H9 (cell line): ENCODE measurements at regions not wholly inside any gene's neighbourhood (a gene's known extent, or its start where the extent isn't known, plus 50 kb on each side); places are given as distances from the start of the nearest gene placed in this dataset.

ENCODE experiments used
- DNase-seq: peaks from one replicate; pipeline ENCODE4 v3.0.0-alpha.2; 2017
- H2AFZ ChIP-seq: one replicate; pipeline ENCODE4 v1.6.1; 2013; ENCODE audit warnings: mild to moderate bottlenecking, low read length, control low read depth, moderate library complexity
- H2AK5ac ChIP-seq: 2 replicates; pipeline ENCODE4 v1.6.1; 2013; ENCODE audit warnings: low read length, control low read depth, mixed read lengths; ENCODE audit not compliant: insufficient read length
- H2BK120ac ChIP-seq: one replicate; pipeline ENCODE4 v1.6.1; 2013; ENCODE audit warnings: low read depth, mild to moderate bottlenecking, low read length, control low read depth, inconsistent platforms; ENCODE audit not compliant: poor library complexity, severe bottlenecking
- H2BK12ac ChIP-seq: 2 replicates; pipeline ENCODE4 v1.6.1; 2013; ENCODE audit warnings: low read length, control low read depth, mixed read lengths, low read depth; ENCODE audit not compliant: insufficient read length
- H2BK15ac ChIP-seq: 2 replicates; pipeline ENCODE4 v1.6.1; 2013; ENCODE audit warnings: low read depth, low read length, control low read depth
- H2BK20ac ChIP-seq: one replicate; pipeline ENCODE4 v1.6.1; 2013; ENCODE audit warnings: low read depth, mild to moderate bottlenecking, low read length, control low read depth, inconsistent platforms; ENCODE audit not compliant: poor library complexity, severe bottlenecking
- H2BK5ac ChIP-seq: 2 replicates; pipeline ENCODE4 v1.6.1; 2013; ENCODE audit warnings: low read length, control low read depth, mixed read lengths; ENCODE audit not compliant: insufficient read length
- H3K14ac ChIP-seq: 2 replicates; pipeline ENCODE4 v1.6.1; 2013; ENCODE audit warnings: low read length, control low read depth; ENCODE audit not compliant: insufficient read depth
- H3K18ac ChIP-seq: 2 replicates; pipeline ENCODE4 v1.6.1; 2013; ENCODE audit warnings: low read depth, mild to moderate bottlenecking, mixed read lengths, low read length, control low read depth; ENCODE audit not compliant: insufficient read length
- H3K23ac ChIP-seq: 2 replicates; pipeline ENCODE4 v1.6.1; 2013; ENCODE audit warnings: low read length, control low read depth, mixed read lengths, low read depth; ENCODE audit not compliant: insufficient read length
- H3K23me2 ChIP-seq: 2 replicates; pipeline ENCODE4 v1.6.1; 2013; ENCODE audit warnings: low read depth, mild to moderate bottlenecking, mixed read lengths, low read length, control low read depth; ENCODE audit not compliant: insufficient read length, poor library complexity, severe bottlenecking
- H3K27ac ChIP-seq: 2 replicates; pipeline ENCODE4 v1.5.1; 2013; ENCODE audit warnings: low read length, control low read depth, mixed read lengths, low read depth; ENCODE audit not compliant: insufficient read length
- H3K27me3 ChIP-seq: 2 replicates; pipeline ENCODE4 v1.6.1; 2013; ENCODE audit warnings: low read length, control low read depth, inconsistent platforms; ENCODE audit not compliant: insufficient read depth
- H3K4ac ChIP-seq: 2 replicates; pipeline ENCODE4 v1.6.1; 2013; ENCODE audit warnings: low read depth, mild to moderate bottlenecking, control low read depth, inconsistent platforms, low read length, moderate library complexity
- H3K4me1 ChIP-seq: 2 replicates; pipeline ENCODE4 v1.6.1; 2013; ENCODE audit warnings: low read length, control low read depth, inconsistent platforms; ENCODE audit not compliant: insufficient read depth
- H3K4me2 ChIP-seq: 2 replicates; pipeline ENCODE4 v1.6.1; 2013; ENCODE audit warnings: low read length, control low read depth, mixed read lengths; ENCODE audit not compliant: insufficient read length, insufficient read depth
- H3K56ac ChIP-seq: 2 replicates; pipeline ENCODE4 v1.6.1; 2013; ENCODE audit warnings: low read depth, mild to moderate bottlenecking, mixed read lengths, low read length, control low read depth; ENCODE audit not compliant: insufficient read length
- H3K79me1 ChIP-seq: 2 replicates; pipeline ENCODE4 v1.6.1; 2013; ENCODE audit warnings: low read depth, mild to moderate bottlenecking, moderate library complexity, low read length, control low read depth, inconsistent platforms; ENCODE audit not compliant: insufficient read depth, poor library complexity, severe bottlenecking
- H3K79me2 ChIP-seq: 2 replicates; pipeline ENCODE4 v1.6.1; 2013; ENCODE audit warnings: low read length, control low read depth, inconsistent platforms; ENCODE audit not compliant: insufficient read depth
- H3K9ac ChIP-seq: 2 replicates; pipeline ENCODE4 v1.6.1; 2013; ENCODE audit warnings: low read length, control low read depth, mixed read lengths; ENCODE audit not compliant: insufficient read length; ENCODE audit errors: extremely low read depth
- H3K9me3 ChIP-seq: one replicate; pipeline ENCODE4 v1.6.1; 2013; ENCODE audit warnings: low read depth, low read length, inconsistent platforms; ENCODE audit not compliant: control insufficient read depth
- H3T11ph ChIP-seq: one replicate; pipeline ENCODE4 v1.6.1; 2013; ENCODE audit warnings: mild to moderate bottlenecking, low read length, control low read depth, inconsistent platforms
- H4K20me1 ChIP-seq: one replicate; pipeline ENCODE4 v1.6.1; 2013; ENCODE audit not compliant: control insufficient read depth, insufficient read length, insufficient read depth
- H4K5ac ChIP-seq: 2 replicates; pipeline ENCODE4 v1.6.1; 2013; ENCODE audit warnings: low read depth, mild to moderate bottlenecking, mixed read lengths, low read length, control low read depth; ENCODE audit not compliant: insufficient read length
- H4K8ac ChIP-seq: replicated peaks from 2 replicates; pipeline ENCODE4 v1.6.1; 2013; ENCODE audit warnings: low read length, control low read depth, mixed read lengths, low read depth; ENCODE audit not compliant: insufficient read length
- H4K91ac ChIP-seq: 2 replicates; pipeline ENCODE4 v1.6.1; 2013; ENCODE audit warnings: low read depth, mild to moderate bottlenecking, moderate library complexity, mixed read lengths, low read length, control low read depth; ENCODE audit not compliant: insufficient read length
- H3K27ac Mint-ChIP-seq, 3 experiments: 2 replicates in 2 of 3; 3 replicates in 1 of 3; pipeline ENCODE4 v1.8.0; 2020 to 2021; ENCODE audit warnings: mixed read lengths in 3 of 3, mild to moderate bottlenecking in 1 of 3, moderate library complexity in 1 of 3
- H3K27me3 Mint-ChIP-seq: 2 replicates; pipeline ENCODE4 v1.8.0; 2021; ENCODE audit warnings: low read depth, mild to moderate bottlenecking, moderate library complexity, mixed read lengths
- H3K36me3 Mint-ChIP-seq, 3 experiments: 2 replicates in 2 of 3; 3 replicates in 1 of 3; pipeline ENCODE4 v1.8.0; 2020 to 2021; ENCODE audit warnings: low read depth in 3 of 3, mixed read lengths in 3 of 3; ENCODE audit not compliant: insufficient read depth in 1 of 3
- H3K4me1 Mint-ChIP-seq, 2 experiments: 2 replicates each; pipeline ENCODE4 v1.8.0; 2020; ENCODE audit warnings: mixed read lengths in 2 of 2
- H3K4me3 Mint-ChIP-seq, 2 experiments: 2 replicates in 1 of 2; 3 replicates in 1 of 2; pipeline ENCODE4 v1.8.0; 2020 to 2021; ENCODE audit warnings: mild to moderate bottlenecking in 2 of 2, mixed read lengths in 2 of 2, moderate library complexity in 1 of 2
- H3K9me3 Mint-ChIP-seq, 2 experiments: 2 replicates in 1 of 2; 3 replicates in 1 of 2; pipeline ENCODE4 v1.8.0; 2020; ENCODE audit warnings: mild to moderate bottlenecking in 2 of 2, mixed read lengths in 2 of 2, moderate library complexity in 1 of 2
- CTCF ChIP-seq: fragments of 200-600 bp; sonication (generic); conservative IDR thresholded peaks from 3 replicates; pipeline ENCODE4 v1.8.0; 2021; ENCODE audit warnings: antibody characterized with exemption, mild to moderate bottlenecking
- WGBS: extraction: QIAGEN DNeasy Blood & Tissue Kit; methylation state at CpG from one replicate; pipeline ENCODE4 v1.1.7; 2013; ENCODE audit warnings: missing lambda C conversion rate, low lambda C conversion rate, mixed read lengths; ENCODE audit not compliant: insufficient read length; ENCODE audit errors: extremely low coverage; 5-methylcytosine and 5-hydroxymethylcytosine counted together

DNA sequence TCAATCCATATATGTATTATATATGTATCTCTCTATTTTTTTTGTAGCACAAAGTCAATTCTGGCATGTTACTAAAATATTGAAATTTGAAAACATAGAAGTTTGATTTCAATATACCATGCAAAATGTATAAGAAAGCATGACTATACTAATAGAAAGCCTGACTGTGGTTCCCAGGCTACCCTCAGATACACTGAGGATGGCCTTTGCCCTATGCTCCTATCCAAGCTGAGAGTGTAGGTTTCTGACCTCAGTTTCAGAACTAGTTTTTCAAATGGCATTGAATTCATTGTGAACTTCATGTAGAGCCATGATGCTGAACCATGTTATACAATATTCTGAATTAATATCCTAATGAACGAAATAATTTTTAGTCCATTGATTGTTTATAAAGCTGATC lies 220.4 kb upstream of the IZUMO3 start:
- DNase-seq: no peak
- no peaks in the 10 kb centered on the region for H3K79me2 ChIP-seq
- no peak overlapping the region for H3K4ac ChIP-seq
- no peak overlapping the region for H3T11ph ChIP-seq
- no peaks in the 10 kb centered on the region for H3K79me1 ChIP-seq
- Mint-ChIP-seq H3K27ac (no peak overlapping the region), H3K36me3 (peaks cover 0 to 4% (median 2%) of the 10 kb centered on the region in 3 experiments; a peak in 4 of 7 replicates), H3K4me1 (no peaks in the 10 kb centered on the region), H3K9me3 (peaks cover 9 to 11% of the 10 kb centered on the region in 2 experiments; a peak in 2 of 5 replicates), H3K27me3 (no peaks in the 10 kb centered on the region), H3K4me3 (no peak overlapping the region)
- H3K9me3 ChIP-seq: no peaks in the 10 kb centered on the region
- H2AK5ac ChIP-seq: no peak overlapping the region
- no peak overlapping the region for H2BK15ac ChIP-seq
- no peak overlapping the region for H4K91ac ChIP-seq
- no peaks in the 10 kb centered on the region for H3K27me3 ChIP-seq
- H3K4me1 ChIP-seq: no peaks in the 10 kb centered on the region
- no peaks in the 10 kb centered on the region for H4K20me1 ChIP-seq
- WGBS: no CpG with 5 or more reads among the region's 1 CpG
- no peak overlapping the region for H2BK5ac ChIP-seq
- no peak overlapping the region for H3K27ac ChIP-seq
- no peak overlapping the region for H3K18ac ChIP-seq
- no peak overlapping the region for H3K4me2 ChIP-seq
- no peak overlapping the region for H2BK120ac ChIP-seq
- no peak overlapping the region for H4K8ac ChIP-seq
- TF ChIP-seq CTCF: no peak
- no peak overlapping the region for H3K9ac ChIP-seq
- H2BK12ac ChIP-seq: no peak overlapping the region
- H3K23ac ChIP-seq: no peak overlapping the region
- H4K5ac ChIP-seq: no peak overlapping the region
- H3K56ac ChIP-seq: no peak overlapping the region
- no peak overlapping the region for H3K14ac ChIP-seq
- H3K23me2 ChIP-seq: no peaks in the 10 kb centered on the region
- no peak overlapping the region for H2BK20ac ChIP-seq
- no peak overlapping the region for H2AFZ ChIP-seq
